ENCODE measurements at regions not wholly inside any gene's neighbourhood (a gene's known extent, or its start where the extent isn't known, plus 50 kb on each side); places are given as distances from the start of the nearest gene placed in this dataset.

DNA sequence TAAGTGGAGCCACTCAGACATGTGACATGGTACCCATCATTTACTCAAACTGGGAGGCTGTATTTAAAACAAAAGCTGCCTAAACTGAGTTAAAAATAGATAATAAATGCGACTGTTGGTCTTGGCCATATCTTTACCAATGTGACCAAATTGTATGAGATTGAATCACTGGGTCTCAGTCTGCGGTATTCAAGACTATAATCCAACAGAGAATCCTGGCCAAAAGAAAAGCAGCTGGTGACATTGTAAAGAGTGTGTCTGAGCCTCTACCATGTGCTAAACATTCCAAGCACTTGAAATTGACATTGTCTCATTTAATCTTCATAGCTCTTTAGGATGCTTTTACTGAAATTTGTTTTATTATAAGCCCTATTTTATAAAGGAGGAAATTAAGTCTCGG, 282.6 kb downstream of the ZNF608 start:
- peaks cover 8% of the 10 kb centered on the region; the same call in 1 of the 2 replicates for H3K4me1 ChIP-seq (ENCODE audit: insufficient read depth, low read length)
- H4K8ac ChIP-seq (replicated peaks; ENCODE audit: insufficient read length, low read depth, low read length) = no peak overlapping the region
- H2BK20ac ChIP-seq (ENCODE audit: low read depth, low read length, poor library complexity, severe bottlenecking) = no peak overlapping the region
- H2AFZ ChIP-seq (ENCODE audit: low read length) = no peak overlapping the region
- TF ChIP-seq, protein P1, sequence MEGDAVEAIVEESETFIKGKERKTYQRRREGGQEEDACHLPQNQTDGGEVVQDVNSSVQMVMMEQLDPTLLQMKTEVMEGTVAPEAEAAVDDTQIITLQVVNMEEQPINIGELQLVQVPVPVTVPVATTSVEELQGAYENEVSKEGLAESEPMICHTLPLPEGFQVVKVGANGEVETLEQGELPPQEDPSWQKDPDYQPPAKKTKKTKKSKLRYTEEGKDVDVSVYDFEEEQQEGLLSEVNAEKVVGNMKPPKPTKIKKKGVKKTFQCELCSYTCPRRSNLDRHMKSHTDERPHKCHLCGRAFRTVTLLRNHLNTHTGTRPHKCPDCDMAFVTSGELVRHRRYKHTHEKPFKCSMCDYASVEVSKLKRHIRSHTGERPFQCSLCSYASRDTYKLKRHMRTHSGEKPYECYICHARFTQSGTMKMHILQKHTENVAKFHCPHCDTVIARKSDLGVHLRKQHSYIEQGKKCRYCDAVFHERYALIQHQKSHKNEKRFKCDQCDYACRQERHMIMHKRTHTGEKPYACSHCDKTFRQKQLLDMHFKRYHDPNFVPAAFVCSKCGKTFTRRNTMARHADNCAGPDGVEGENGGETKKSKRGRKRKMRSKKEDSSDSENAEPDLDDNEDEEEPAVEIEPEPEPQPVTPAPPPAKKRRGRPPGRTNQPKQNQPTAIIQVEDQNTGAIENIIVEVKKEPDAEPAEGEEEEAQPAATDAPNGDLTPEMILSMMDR (conservative IDR thresholded peaks at IDR 0.05) = no peak
- no peaks in the 10 kb centered on the region for H3K23me2 ChIP-seq (ENCODE audit: insufficient read length, low read depth, low read length, poor library complexity, severe bottlenecking)
- H3K79me2 ChIP-seq (ENCODE audit: insufficient read depth, low read length) = no peaks in the 10 kb centered on the region
- no peak overlapping the region for H3K4ac ChIP-seq (ENCODE audit: low read depth, low read length)
- no peak for DNase-seq
- H3K14ac ChIP-seq (ENCODE audit: insufficient read depth, low read length) = no peak overlapping the region
- no peak overlapping the region for H3K9ac ChIP-seq (ENCODE audit: extremely low read depth, insufficient read length, low read length)
- H3K4me1 Mint-ChIP-seq = peaks cover 37 to 59% of the 10 kb centered on the region in 2 experiments
- no CpG with 5 or more reads among the region's 3 CpGs for WGBS (ENCODE audit: extremely low coverage, insufficient read length, low lambda C conversion rate)
- H3K9me3 Mint-ChIP-seq = peaks cover 16 to 27% of the 10 kb centered on the region in 2 experiments
- H2BK120ac ChIP-seq (ENCODE audit: low read depth, low read length, poor library complexity, severe bottlenecking) = no peak overlapping the region
- no peaks in the 10 kb centered on the region for H3K27me3 ChIP-seq (ENCODE audit: insufficient read depth, low read length)
- H2BK15ac ChIP-seq (ENCODE audit: low read depth, low read length) = no peak overlapping the region
- no peak overlapping the region for H4K5ac ChIP-seq (ENCODE audit: insufficient read length, low read depth, low read length)
- H3K27me3 Mint-ChIP-seq (ENCODE audit: low read depth) = no peaks in the 10 kb centered on the region
- H3K36me3 Mint-ChIP-seq (ENCODE audit: insufficient read depth in 1 of 3, low read depth in 3 of 3) = peaks cover 13 to 30% (median 24%) of the 10 kb centered on the region in 3 experiments
- no peaks in the 10 kb centered on the region for H3K79me1 ChIP-seq (ENCODE audit: insufficient read depth, low read depth, low read length, poor library complexity, severe bottlenecking)
- no peak overlapping the region for H2AK5ac ChIP-seq (ENCODE audit: insufficient read length, low read length)
- H3K56ac ChIP-seq (ENCODE audit: insufficient read length, low read depth, low read length) = no peak overlapping the region
- H3K9me3 ChIP-seq (ENCODE audit: control insufficient read depth, low read depth, low read length) = peaks cover 7% of the 10 kb centered on the region
- no peak overlapping the region for H2BK5ac ChIP-seq (ENCODE audit: insufficient read length, low read length)
- H4K91ac ChIP-seq (ENCODE audit: insufficient read length, low read depth, low read length) = no peak overlapping the region
- no peak overlapping the region for H3K18ac ChIP-seq (ENCODE audit: insufficient read length, low read depth, low read length)
- H3K23ac ChIP-seq (ENCODE audit: insufficient read length, low read depth, low read length) = no peak overlapping the region
- no peak overlapping the region for H3K27ac ChIP-seq (ENCODE audit: insufficient read length, low read depth, low read length)
- H4K20me1 ChIP-seq (ENCODE audit: control insufficient read depth, insufficient read depth, insufficient read length) = no peaks in the 10 kb centered on the region
- no peak overlapping the region for H3K27ac Mint-ChIP-seq
- no peak overlapping the region for H3K4me2 ChIP-seq (ENCODE audit: insufficient read depth, insufficient read length, low read length)
- H3T11ph ChIP-seq (ENCODE audit: low read length) = no peak overlapping the region
- H3K4me3 Mint-ChIP-seq = no peak overlapping the region
- H2BK12ac ChIP-seq (ENCODE audit: insufficient read length, low read depth, low read length) = no peak overlapping the region
